Activated T-cell treated with anti-CD3 and anti-CD28 coated beads, Interleukin-2, amount 50 U/mL, for 48 hours (primary cell): ENCODE measurements at regions not wholly inside any gene's neighbourhood (a gene's known extent, or its start where the extent isn't known, plus 50 kb on each side); places are given as distances from the start of the nearest gene placed in this dataset.
A peak's percentile ranks its signal among the peaks of the same experiment; 100 is the strongest.

Source experiments
- DNase-seq, 2 experiments: peaks; one replicate each; pipeline ENCODE4 v3.0.0-alpha.2; 2020

DNA sequence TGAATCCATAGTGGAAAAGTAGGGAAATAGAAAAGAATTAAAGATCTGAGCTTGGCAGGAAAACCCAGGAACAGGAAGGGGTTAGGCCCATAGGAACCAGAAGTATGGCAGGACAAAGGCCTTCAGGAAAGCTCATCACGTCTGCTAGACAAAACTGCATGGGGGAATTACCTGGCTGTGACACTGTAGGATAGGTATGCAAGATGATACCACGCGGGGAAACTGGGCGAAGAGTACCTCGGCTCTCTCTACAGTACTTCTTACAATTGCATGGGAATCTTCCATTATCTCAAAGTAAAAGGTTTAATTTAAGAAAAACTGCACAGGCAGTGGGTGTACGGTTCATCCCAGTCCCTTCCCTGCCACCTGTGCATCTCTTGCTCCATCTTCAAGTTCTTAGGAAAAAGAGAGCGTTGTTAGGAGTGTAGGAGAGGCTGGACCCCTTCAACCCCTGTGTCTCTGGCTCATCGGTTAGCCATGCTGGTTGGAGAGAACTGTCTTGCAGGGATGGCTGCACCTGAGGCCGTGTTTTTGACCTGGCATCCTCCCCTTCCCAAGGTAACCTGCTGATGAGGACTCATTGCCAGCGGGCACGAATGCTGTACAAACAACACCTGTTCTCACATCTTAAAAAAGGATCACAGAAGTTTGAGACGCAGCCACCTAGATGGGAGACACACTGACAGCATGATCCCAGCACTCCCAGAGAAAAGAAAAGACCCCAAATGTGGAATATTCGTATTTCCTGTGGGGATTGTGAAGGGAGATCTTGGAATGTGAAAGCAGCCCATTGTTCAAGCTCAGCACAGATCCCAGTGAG is 120.5 kb upstream of the COPS8 start:
- no peak for DNase-seq

DNA sequence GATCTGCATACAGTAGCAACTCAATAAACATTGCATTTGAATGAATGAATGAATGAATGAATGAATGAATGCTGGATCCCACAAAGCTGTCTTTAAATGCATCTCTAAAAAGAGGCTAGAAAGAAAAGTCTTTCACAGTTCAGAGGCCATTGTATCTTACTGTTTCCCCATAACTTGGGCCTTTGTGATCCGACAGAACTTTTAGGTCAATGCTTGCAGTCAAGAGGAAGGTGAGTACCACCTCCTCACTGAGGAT is 119.9 kb upstream of the COPS8 start:
- DNase-seq = no peak

DNA sequence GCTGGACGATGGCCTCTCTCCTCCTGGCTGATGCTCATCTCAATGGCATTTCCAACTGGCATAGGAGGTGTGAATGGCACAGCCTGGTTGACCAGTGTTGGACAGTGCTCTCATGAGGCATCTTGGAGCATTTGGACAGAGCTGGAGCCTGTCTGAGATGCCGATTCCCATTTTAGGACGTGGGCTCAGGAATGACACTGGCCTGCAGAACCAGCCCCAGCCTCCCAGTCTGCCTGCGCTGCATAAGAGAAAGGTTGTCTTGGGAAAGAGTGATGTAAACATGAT is 118.2 kb upstream of the COPS8 start:
- no peak for DNase-seq

DNA sequence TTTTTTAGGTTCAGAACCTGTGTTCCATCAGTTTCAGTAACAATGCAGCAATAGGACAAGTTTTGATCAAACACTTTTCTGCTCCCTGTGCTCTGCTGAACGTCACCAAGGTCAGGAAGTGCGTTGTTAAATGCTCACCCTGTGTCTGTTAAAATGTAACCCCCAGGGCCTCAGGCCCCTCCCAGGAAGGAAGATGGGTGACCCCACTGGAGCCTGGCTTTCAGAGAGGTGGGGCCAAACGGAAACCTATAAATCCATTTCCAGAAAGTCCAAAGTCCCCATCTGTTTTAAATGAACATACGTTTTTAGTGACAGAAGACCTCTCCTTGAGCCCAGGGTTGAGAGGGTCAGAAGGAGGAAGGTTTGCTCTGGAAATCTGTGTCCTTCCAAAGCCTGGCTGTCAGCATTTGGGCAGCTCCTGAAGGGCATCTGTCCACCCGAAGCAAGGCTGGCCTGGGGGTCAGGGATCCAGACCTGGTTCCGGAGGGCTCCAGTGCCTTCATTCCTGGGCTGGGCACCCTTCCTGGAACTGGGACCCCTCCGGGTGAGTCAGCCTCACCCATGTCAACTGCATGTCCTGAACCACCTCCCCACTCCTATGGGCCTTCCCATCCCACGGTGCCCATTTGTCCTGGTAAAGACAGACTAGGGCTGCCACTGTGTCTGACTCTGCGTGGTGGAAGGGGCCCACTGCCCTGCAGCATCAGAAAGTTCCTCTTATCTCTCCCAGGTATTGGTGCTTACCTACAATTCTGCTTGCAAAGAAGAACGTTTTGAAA is 117.4 kb upstream of the COPS8 start:
- no peak for DNase-seq

DNA sequence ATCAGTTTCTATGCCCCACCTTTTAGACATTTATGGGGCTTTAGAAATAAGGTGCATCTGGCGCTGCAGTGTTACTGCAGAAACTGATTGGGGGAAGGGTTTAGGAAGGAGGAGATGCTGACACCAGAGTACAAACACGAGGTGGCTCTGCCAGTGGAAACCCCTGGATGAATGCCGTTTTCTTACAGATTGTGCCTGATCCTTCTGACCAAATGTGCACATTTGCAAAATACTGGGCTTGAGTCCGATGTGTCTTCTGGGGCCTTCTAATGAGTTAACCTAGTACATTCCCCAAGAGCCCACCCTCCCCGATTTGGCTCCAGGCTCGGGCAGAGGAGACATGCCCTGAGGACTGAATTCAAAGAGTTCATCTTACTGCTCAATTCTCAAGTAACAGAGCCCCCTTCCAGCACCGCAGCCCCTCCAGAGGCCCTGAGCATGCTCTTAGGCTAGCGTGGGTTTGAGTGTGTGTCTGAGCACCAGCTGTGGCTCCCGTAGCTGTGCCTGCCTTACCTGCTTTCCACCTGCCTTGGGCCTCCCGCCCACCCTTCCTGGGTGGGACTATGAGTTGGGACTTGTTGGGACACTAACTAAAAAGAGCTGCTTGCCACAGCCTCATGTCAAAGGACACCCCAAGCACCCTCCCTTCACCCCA is 116.7 kb upstream of the COPS8 start:
- peak in 1 of 2 experiments; percentile 20 for DNase-seq

DNA sequence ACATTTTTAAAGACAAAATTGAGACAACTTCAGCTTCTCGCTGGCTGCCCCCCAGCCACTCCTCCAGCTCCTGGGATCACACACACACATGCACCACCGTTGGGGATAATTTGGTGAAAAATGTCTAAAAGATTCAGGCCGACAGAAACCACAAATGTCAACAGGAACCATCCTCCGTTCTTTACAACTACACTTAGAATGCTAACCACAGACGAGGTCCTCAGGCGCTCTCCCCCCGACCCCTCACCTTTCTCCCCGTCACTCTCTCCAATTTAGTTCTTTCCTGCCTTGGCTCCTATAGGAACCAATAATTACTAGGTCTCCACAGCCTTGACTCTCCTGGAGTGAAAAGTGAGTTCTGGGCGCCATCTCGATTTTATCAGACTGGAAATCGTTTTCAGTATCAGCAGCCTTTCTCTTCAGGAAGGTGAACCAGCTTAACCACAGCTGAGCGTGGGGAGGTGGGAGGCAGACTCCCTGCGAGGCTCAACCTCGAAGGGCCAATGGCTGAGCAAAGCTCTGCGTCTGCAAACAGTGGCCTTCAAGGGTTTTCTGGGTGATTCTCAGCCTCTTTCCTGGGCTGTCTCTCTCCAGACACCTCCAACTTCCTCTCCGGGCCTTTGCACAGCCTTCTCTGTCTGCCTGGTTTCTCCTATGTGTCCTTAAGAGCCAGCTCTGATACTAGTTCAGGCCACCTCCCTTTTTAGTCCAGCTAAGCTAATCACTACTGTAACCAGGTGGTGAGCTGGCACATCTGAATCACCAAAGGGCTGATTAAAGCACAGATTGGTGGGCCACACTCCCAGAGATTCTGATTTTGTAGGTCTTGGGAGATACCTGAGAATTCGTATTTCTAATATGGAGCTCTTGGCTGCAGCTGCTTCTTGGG is 115.7 kb upstream of the COPS8 start:
- DNase-seq = peak; percentile 24 to 42

DNA sequence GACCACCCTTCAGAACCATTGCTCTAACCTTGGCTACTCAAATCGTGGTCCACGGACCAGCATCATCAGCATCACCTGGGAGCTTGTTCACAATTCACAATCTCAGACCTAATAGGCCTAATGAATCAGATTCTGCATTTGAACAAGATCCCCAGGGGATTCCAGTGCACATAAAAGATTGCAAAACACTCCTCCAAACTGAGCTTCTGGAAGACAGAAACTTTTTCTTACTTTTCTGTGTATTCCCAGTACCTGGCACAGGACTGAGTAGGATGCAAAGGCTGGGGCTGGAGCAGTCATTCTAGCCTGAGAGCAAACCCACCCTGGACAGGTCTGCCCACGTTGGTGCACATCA is 115.1 kb upstream of the COPS8 start:
- DNase-seq = no peak

DNA sequence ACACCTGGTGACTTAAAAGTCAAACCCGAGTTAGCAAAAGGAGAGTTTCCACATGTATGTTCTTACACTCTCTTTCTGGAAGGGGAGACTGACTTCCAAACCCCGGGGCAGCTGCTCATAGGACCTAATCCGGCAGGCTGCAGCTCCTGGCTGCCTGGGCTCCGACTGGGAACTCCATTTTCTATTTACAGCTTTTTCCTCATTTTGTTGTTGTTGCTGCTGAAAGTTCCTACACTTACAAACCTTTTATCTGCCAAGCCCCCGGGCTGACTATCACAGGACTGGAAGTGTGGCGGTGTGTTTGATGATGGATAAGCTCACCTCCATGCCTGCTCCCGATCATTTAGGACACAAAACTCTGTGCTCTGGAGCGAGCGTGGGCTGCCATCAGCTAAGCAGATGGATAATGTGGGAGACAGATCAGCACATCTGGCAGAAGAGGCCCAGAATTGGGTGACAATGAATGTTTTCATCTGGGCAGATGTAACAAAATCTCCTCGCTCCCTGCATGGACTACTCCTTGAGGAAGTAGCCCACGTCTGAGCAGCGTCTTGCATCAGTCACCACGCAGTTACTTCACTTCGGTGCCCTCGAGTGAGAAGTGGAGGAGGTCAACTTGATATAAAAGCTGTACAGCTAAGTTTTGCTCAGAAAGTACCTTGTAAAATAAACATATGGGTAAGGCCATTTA is 114.4 kb upstream of the COPS8 start:
- no peak for DNase-seq

DNA sequence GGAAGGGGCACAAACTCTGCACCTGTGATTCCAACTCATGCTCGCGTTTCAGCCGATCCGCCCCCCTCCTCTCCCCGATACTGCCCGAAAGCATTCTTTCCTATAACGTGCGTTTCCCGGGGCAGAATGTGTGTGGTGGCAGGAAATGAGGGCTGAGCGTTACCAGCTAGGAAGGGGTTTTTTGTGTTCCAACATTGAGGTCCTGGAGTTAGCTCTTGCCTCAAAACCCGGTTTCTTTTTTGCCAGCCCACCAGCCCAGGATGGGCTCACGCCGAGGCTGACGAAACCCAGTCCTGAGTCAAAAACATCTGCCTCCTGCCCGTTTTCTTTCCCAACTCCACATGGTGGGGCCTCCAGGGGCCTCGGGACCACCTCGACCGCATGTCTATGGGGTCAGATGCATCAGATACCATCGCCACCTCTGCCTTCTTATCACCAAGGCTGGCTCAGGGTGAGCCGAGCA is 113.7 kb upstream of the COPS8 start:
- no peak for DNase-seq

DNA sequence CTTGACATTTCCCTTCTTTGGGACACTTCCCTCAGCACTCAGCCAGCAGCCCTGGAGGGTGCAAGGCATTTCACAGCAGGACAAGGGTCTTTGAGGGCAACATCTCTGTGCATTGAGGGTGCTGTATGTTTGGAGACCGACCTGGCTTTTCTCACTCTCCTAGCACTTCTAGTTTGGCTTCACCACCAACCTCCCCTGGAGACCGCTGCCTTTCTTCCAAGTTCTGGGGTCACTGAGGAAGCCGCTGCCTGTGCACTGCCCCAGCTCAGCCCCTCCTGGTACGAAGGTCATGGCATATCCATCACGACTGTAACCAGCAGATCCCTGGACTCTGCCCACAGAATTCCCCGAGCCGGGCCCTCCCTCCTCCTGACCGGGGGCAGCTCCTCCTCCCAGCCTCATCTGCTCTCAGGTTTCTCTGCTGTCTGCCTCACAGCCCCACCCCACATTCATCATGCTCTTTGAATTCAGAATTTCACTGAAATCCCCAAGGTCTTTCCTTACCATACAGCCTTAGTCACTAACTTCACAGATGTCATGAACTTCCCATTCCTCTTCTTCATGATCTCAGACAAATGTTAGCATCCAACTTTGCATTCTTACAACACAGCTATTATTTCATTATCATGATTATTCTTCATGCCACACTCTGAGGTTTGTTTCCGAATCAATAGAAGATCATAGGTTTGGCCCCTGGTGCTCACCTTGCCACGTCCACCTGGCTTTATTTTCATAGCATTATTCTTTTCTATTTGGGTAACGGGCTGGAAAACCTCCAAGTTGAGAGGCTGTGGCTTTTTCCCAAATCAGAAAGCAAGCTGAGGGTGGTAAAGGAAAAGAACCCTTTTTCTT is 113.0 kb upstream of the COPS8 start:
- no peak for DNase-seq

DNA sequence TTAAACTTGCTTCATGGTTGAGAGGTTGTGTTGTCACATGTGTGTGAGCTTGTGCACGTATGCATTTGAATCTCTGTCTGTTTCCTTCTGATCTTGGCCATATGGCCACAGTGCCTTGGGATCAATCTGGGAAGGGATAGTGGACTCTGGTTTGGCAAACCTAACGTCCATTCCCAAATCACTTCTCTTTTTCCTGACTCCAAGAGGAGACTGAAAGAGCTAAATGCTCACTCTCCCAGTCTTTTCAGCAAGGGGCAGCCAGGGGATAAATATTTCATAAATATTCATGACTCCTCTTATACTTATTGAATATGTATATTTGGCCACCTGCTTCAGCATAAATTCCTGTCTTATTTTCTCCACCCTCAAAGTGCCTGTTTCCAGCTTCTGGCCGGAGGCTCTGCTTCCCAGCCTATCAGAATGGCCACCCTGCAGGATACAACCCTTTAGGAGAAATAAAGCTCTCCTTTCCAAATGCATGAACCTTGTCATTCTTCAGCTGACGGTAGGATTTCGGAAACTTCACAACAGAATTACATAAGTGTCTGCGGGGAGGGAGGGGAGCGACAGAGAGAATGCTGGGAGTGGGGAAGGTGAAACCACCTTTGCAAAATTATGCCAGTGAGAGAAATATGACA is 112.2 kb upstream of the COPS8 start:
- no peak for DNase-seq

DNA sequence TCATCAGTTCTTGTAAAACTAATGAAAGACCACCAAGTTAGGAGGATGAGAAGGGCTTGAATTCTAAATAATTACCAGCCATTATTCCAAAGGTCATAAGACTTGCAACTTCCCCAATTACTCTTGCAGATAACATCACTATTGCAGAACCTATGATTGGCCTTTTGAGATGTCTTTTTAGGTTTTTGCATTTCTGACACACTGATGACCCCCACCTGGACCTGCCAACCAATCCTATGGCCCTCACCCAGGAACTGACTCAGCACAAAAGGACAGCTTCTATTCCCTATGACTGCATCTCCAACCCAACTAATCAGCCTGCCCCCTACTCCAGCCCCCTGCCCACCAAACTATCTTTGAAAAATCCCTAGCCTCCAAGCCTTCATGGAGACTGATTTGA is 111.5 kb upstream of the COPS8 start:
- DNase-seq = no peak

DNA sequence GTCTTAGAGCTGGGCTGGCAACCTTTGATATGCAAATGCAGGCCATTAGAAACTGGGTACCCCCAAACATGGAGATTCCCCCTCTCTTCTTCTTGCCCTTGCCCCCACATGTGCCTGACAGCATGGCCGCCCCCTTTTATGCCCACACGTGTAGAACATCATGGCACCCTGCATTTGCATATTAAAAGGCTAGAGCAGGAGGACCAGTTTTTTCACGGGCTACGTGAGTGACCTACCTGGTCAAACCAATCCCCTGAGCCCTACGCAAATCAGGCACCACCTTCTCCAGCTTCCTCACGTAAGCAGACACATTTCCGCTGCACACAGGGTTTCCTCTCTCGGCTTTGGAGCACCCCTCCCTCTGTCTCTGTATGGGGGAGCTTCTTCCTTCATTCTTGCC is 110.9 kb upstream of the COPS8 start:
- DNase-seq = no peak

DNA sequence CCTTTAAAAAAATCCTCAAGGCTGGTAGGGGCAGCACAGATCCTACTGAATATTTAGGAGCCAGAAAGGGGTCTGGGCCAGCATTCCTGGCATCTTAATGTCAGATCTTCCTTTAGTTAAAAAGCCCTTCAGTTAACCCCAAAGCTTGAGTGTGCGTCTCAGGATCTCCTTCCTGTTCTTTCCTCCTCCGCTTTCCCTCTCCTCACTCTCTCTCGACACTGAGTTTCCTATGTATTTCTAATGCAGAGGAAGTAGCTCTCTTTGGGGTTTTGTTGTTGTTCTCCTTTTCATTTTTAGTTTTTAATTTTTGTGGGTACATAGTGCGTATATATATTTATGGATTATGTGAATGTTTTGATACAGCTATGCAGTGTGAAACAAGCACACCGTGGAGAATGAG is 109.9 kb upstream of the COPS8 start:
- no peak for DNase-seq

DNA sequence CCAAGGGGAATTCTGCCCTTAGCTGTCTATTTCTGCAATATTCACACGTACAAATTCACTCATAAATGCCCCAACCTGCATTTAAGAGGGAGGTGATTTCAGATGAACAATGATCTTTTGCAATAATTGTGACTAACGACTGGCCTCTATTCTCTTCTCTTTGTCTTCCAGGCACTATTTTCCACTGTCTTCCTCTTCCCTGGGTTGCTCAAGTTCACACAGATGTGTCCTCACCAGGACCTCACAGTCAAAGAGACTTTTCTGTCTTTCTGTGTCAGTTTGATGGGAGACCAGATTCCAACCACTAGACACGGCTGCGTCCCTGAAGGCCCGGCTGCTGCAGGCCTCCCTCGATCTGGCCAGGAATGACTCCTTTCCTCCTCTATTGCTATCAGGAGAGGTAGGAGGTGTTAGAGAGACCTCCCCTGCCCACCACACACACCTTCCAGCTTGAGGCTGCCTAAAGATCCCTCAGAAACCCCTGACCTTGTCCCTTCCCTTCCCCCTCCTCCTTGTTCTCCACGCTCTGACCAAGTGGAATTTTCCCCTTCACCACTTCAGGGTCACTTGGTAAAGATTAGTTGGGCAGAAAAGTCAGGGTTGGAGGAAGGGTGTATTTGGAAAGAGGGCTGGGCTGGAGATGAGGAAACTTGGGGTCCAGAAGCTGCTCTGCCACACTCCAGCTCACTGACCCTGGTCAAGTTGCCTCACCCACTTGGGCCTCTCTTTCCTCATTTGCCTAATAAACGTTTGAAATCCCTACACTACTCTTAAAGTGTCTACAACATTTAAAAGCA is 109.2 kb upstream of the COPS8 start:
- DNase-seq = no peak

DNA sequence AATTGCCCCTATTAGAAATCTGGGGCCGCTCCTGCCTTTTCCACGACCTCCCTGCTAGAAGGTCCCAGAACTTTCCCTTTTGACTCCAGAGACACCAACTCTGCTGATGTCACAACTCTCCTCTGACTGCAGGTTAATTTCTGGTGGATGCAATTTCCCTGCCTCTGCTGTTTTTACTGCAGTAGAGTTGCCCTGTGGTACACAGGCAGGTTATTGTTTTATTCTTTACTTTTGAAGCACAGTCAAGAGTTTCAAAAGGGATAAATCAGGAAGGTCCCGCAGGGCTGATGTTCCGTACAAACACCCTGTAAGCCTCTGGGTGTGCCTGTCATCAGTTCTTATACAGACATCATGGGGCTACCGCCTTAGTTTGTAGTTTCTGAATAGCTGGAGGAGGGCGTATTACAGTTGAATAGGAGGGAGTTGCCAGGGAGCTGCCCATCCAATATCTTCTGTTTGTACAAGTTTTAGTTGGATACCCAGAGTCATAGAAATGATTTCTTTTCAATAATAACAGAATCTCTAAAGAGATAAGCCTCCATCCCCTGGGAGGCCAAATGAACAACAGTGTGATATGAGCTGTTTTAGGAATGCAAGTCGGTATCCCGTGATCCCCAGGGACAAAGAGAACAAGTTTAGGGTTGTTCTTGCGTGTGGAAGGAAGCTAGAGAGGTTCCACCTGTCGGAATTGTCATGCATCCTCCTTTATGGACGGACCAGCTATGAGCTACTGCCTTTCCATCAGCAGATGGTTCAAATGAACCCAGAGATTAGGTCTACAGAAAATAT is 108.4 kb upstream of the COPS8 start:
- no peak for DNase-seq

DNA sequence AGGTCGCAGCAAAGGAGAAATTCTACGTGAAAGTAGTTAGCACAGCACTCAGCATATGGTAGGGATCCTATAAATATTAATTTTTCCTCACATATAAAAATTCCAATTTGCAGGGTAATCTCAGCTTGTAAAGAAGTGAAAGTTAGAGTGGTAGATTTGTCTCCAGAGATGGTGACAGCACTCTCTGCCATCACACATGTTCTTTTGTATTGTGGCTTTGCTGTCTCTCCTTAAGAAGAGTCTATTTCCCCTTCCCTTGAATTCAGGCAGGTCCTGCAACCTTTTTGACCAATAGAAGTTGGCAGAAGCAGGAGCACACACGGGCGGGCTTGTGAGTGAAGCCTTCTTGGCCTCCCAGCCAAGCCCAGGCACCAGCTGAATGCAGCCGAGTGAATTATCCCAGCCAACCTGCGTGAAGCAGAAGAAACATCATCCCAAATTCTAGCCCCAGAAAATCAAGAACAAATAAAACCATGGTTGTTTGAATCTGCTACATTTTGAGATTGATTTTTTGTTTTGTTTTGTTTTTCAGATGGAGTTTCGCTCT is 107.8 kb upstream of the COPS8 start:
- no peak for DNase-seq

DNA sequence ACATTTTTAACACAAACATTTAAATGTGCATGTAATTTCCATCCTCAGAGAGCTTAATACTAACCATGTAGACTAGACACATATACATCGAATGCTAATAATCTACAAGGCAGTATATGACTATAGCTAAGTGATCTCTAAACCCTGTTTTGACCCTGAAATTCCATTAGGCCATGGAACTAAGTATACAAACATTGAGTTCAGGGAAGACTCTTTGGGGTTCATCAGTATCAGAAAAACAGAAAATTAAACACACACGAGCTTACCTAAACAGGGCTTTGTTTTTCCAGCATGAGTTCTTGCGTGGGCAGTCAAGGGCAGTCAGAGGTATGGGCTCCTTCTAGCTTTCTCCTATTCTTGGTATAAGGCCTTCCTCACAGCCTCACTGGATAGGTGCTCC is 106.0 kb upstream of the COPS8 start:
- DNase-seq = no peak

DNA sequence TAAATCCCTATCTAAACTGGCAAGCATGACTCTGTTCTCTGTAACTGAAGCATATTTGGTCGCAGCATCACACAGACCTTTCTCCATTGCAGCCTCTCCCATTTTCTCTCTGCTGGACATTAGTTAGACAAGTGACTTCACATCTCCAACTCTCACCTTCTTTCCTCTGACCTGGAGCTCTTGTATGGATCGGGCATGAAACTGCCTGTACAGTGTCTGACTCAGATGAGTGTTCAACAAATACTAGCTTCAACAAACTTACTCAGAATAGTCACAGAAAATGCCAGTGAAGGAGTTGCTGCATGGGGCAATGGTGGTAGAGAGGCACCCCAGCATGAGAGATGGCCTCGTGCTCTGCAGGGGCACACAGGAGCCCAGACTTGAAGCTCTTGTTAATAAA is 104.7 kb upstream of the COPS8 start:
- no peak for DNase-seq
